ENCODE measurements at regions not wholly inside any gene's neighbourhood (a gene's known extent, or its start where the extent isn't known, plus 50 kb on each side); places are given as distances from the start of the nearest gene placed in this dataset.

DNA sequence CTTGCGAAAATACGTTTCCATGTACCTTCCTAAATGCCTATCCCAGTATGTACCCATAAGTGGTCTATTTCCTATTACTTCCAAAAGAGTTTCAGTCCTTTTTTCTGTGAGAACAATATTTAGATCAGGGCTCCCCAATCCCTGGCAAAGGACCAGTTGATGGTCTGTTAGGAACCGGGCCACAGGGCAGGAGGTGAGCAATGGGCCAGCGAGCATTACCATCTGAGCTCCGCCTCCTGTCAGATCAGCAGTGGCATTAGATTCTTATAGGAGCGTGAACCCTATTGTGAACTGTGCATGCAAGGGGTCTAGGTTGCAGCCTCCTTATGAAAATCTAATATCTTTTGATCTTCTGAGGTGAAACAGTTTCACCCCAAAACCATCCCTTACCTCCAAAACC, 859.1 kb downstream of the SLITRK6 start:
- no peak for DNase-seq

DNA sequence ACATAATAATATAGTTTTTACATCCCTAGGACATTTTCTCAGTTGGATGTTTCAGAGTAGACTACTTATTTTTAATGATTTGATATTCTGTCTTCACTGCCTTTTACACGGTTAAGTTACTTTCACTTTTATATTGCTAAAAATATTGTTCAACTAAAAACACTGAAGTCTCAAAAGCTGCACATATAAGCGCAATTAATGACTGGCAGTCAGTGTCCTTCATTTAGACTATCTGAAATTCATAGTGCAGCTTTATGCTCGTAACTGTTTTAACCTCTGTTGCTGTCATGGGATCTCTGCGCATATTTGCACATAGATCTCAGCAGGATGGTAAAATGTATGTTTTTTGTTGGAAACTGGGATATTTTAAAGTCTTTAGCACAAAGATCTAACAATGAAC, 864.3 kb downstream of the SLITRK6 start:
- DNase-seq = no peak

- DNase-seq = no peak
These were observed 865.4 kb downstream of the SLITRK6 start for GRCh38 chr13:84933797-84934196.

GRCh38 chr13:84931264-84931663, 868.0 kb downstream of the SLITRK6 start:
- DNase-seq = no peak

- no peak for DNase-seq
These were observed 871.6 kb downstream of the SLITRK6 start for GRCh38 chr13:84927442-84928169.

- no peak for DNase-seq
These were observed 873.8 kb downstream of the SLITRK6 start for GRCh38 chr13:84925443-84925842.

- no peak for DNase-seq
These were observed 875.4 kb downstream of the SLITRK6 start for GRCh38 chr13:84923831-84924230.

GRCh38 chr13:84917252-84917878, 881.9 kb downstream of the SLITRK6 start:
- DNase-seq = no peak

GRCh38 chr13:84912720-84913119, 886.5 kb downstream of the SLITRK6 start:
- DNase-seq = no peak

GRCh38 chr13:84910423-84910822, 888.8 kb downstream of the SLITRK6 start:
- DNase-seq = no peak

DNA sequence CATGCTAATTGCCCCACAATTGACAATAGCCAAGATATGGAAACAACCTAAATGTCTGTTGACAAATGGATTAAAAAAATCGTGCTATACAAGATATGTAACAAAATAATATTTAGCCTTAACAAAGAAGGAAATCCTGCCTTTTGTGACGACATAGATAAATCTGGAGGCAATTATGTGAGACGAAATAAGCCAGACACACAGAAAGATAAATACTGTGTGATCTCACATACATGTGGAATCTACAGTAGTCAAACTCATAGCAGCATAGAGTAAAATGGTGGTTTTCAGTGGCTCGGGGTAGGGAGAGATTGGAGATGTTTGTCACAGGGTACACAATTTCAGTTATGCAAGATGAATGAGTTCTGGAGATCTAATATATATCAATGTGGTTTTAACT, 895.8 kb downstream of the SLITRK6 start:
- DNase-seq = no peak

GRCh38 chr13:84902243-84902642, 897.0 kb downstream of the SLITRK6 start:
- no peak for DNase-seq

GRCh38 chr13:84896128-84896527, 903.1 kb downstream of the SLITRK6 start:
- DNase-seq = no peak

- DNase-seq = no peak
These were observed 904.5 kb downstream of the SLITRK6 start for GRCh38 chr13:84894749-84895148.

DNA sequence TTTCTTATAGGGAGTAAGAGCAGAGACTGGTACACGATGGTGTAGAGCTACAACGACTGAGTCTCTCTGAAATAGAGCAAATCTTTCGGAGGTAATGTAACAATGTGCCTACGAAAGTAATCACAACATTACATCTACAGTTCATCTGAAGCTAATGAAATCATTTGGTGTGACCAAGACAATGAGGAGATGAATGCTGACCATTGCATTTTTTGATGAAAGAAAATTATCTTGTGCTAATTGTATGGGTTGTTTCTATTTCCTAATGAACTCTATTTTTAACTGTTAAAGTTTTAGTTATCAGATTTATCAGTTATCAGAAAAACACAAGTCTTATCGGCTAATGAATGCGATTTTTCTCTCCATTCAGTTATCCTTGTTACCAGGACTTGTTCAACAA, 913.4 kb downstream of the SLITRK6 start:
- DNase-seq = no peak

- DNase-seq = no peak
These were observed 925.3 kb downstream of the SLITRK6 start for GRCh38 chr13:84873951-84874350.

DNA sequence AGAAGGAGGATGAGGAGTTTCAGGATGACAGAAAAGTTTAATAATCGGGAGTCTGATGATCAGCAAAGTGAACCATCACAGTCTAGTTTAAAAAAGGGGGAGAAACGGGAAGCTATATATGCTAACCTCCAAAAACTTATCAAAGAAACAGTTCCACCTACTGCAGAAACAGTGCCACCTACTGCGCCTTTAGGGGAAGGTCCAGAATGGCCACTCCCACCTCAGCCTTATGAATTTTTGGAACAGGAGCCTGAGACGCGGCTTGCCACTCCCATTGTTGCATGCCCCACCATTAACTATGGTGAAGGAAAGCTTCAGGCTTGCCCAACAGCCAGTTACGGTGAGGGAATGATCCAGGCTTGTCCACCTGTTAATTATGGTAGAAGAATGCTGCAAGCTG, 929.0 kb downstream of the SLITRK6 start:
- DNase-seq = no peak

DNA sequence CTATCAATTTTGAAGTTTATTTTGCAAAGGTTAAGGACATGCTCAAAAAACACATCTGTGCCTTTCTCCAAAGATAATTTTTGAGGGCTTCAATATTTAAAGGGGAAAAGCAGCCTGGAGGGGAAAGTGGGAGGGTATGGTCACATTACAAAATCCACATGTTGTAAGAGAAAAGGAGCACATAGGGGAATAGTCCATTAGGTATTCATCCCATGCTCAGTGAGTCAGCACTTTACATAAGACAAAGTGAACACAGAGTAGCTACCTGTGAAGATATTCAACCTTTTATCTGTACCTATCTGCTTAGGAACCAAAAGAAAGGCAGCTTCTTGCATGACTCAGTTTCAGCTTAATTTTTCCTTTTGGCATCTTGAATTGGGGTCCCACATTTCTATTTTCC, 932.0 kb downstream of the SLITRK6 start:
- DNase-seq = no peak

DNA sequence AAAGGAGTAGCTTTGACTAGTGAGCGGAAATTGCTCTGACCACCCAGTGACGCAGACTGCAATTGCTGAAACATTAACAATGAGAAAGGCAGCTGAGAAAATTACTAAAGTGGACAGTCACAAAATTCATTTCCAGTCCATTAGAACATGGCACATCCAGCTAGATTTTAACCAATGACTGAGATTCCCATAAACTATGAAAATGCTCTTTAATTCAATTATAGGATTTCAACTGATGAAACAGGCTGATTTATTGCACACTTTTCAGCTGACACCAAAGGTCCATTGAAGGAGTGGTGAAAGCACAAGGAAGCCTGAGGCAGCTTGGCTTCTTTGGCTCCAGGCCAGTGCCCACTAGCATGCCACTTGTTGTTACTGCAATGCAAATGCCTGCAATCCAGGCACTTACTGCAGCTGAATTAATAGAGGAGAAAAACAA, 933.4 kb downstream of the SLITRK6 start:
- DNase-seq = no peak

DNA sequence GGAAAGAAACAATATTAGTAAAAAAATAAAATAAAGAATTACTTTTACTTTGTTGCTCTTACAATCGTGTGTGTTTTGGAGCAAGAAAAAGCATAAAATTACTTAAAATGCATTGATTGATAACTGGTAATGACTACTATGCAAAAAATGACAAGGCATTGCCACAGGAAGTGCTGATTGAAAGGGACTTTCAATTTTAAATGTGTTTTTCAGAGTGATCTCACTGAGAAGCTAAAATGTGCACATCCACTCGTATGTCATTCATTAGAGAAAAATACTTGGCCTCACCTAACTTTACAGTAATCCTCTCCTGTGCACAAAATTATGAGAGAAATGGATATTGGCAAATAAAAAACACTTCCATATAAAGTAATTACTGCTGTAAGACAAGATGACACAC, 934.9 kb downstream of the SLITRK6 start:
- DNase-seq = no peak

- no peak for DNase-seq
These were observed 952.1 kb downstream of the SLITRK6 start for GRCh38 chr13:84847107-84847506.

DNA sequence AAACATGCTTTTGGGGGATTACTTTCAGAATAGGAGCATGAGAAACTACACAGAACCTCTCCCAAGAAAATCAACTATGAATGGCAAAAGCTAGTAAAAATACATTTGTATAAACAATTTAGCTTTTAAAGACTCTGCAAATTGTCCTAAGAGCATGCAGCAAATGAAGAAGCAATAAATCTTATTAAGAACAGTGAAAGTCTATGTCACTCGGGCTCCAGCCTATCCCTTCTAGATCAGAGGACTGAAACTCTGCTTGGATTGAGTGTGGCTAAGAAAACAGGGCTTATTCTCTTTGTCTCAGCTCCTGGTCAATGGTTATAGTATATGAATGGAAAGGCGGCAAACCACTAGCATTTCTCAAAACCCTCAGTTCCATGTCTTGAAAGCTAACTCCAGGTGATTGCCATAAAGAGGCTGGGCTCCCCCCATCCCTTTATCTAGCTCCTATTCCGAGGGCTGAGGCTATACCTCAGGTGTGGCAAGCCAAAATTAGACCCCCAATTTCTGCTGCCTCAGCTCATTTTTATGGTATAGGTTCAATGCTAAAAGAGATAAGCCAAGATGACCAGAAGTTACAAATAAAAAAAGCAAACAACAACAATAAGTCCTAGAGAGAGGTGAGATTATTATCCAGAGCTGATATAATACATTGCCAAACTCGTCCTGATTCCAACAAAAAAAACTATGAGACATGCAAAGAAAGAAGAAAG, 953.2 kb downstream of the SLITRK6 start:
- no peak for DNase-seq

- DNase-seq = no peak
These were observed 954.7 kb downstream of the SLITRK6 start for GRCh38 chr13:84844473-84844872.

GRCh38 chr13:84843368-84843767, 955.9 kb downstream of the SLITRK6 start:
- DNase-seq = no peak

All from activated gamma-delta T cell (primary cell).